ENCODE measurements at regions not wholly inside any gene's neighbourhood (a gene's known extent, or its start where the extent isn't known, plus 50 kb on each side); places are given as distances from the start of the nearest gene placed in this dataset.

- DNase-seq: no peak
- Histone ChIP-seq H3K27ac (peak overlapping the region in 8 of 12 donors; percentile 38 to 81 (median 62)), H3K36me3 (no peaks in the 10 kb centered on the region), H3K4me3 (no peak overlapping the region), H3K4me1 (peaks cover 0 to 9% (median 0%) of the 10 kb centered on the region in 12 donors), H3K9me3 (peaks cover 0 to 20% (median 15%) of the 10 kb centered on the region in 12 donors), H3K27me3 (peaks cover 0 to 4% (median 0%) of the 10 kb centered on the region in 9 donors)
- intact Hi-C loops (cut with DNase I): no loop called here
- 63 to 64% (median 63%) methylated on average over 11 of the region's 11 CpGs for WGBS, 4 donors
- no peak for TF ChIP-seq CTCF (IDR thresholded peaks at IDR 0.05)
- no peak for TF ChIP-seq POLR2A (IDR thresholded peaks at IDR 0.05)
- peak; percentile 74 to 89 (median 82) for ATAC-seq
These were observed 116.5 kb downstream of the GALR1 start for GRCh38 chr18:77366067-77366719.

- H3K27ac ChIP-seq: peak overlapping the region in 9 of 12 donors; percentile 30 to 81 (median 61)
- no peaks in the 10 kb centered on the region for H3K36me3 ChIP-seq
- peak overlapping the region in 5 of 12 donors; percentile 15 to 46 (median 28) for H3K4me3 ChIP-seq
- no peak for TF ChIP-seq POLR2A (IDR thresholded peaks at IDR 0.05)
- TF ChIP-seq CTCF (IDR thresholded peaks at IDR 0.05): no peak
- H3K9me3 ChIP-seq: peaks cover 0 to 20% (median 15%) of the 10 kb centered on the region in 12 donors
- intact Hi-C loops (cut with DNase I): no loop called here
- DNase-seq (peak in 2 of 5 donors; percentile 55 to 59), ATAC-seq (peak; percentile 22 to 69 (median 49))
- peaks cover 0 to 4% (median 0%) of the 10 kb centered on the region in 9 donors for H3K27me3 ChIP-seq
- 58 to 63% (median 61%) methylated on average over 27 of the region's 27 CpGs for WGBS, 4 donors
- H3K4me1 ChIP-seq: peaks cover 0 to 9% (median 0%) of the 10 kb centered on the region in 12 donors
These were observed 117.3 kb downstream of the GALR1 start for GRCh38 chr18:77366720-77367641.

- H3K27ac ChIP-seq: no peak overlapping the region
- intact Hi-C loops (cut with DNase I): loop anchor here in 1 of 10 donors (10.0 kb wide), 1 partner anchor 65 kb away; no protein-coding TSS in a partner anchor
- TF ChIP-seq CTCF (IDR thresholded peaks at IDR 0.05) (no peak), POLR2A (IDR thresholded peaks at IDR 0.05) (no peak)
- DNase-seq (no peak), ATAC-seq (no peak)
- peaks cover 0 to 3% (median 0%) of the 10 kb centered on the region in 9 donors for H3K27me3 ChIP-seq
- H3K9me3 ChIP-seq: peaks cover 0 to 20% (median 14%) of the 10 kb centered on the region in 12 donors
- H3K4me1 ChIP-seq: peaks cover 0 to 9% (median 0%) of the 10 kb centered on the region in 12 donors
- H3K4me3 ChIP-seq: no peak overlapping the region
- 83 to 94% (median 89%) methylated on average over 2 of the region's 2 CpGs for WGBS, 4 donors
- no peaks in the 10 kb centered on the region for H3K36me3 ChIP-seq
These were observed 120.0 kb downstream of the GALR1 start for GRCh38 chr18:77369644-77370043.

Data from heart left ventricle (tissue), 16 donors.